Panc1 (cell line): ENCODE measurements at regions not wholly inside any gene's neighbourhood (a gene's known extent, or its start where the extent isn't known, plus 50 kb on each side); places are given as distances from the start of the nearest gene placed in this dataset.

Experiments used
- ATAC-seq: fragments of 200-7000 bp; cut with Tn5 transposase; 2 replicates; pipeline ENCODE4 v1.9.1; 2020; ENCODE audit warnings: mild to moderate bottlenecking, moderate library complexity
- BruUV-seq: library from RNA; stranded (reverse); fragments of 400-500 nt; replicated peaks from 2 replicates; lab custom pipeline; 2021; lab: Mats Ljungman, UMichigan
- CTCF ChIA-PET: fragments of 300-600 bp; sonication (Branson Sonifier 250); formaldehyde crosslinking; loops from one replicate; lab custom pipeline; 2022; ENCODE audit warnings: antibody characterized with exemption; lab: Charles Lee
- POLR2A ChIA-PET: fragments of 300-600 bp; sonication (Branson Sonifier 250); formaldehyde crosslinking; loops from one replicate; lab custom pipeline; 2022; ENCODE audit warnings: antibody characterized with exemption; lab: Charles Lee
- DNase-seq: peaks from one replicate; pipeline ENCODE4 v3.0.0-alpha.2; 2010; ENCODE audit warnings: low read depth, low spot score
- H3K27ac ChIP-seq: 2 replicates; pipeline ENCODE4 v1.5.1; 2011; ENCODE audit warnings: mild to moderate bottlenecking, low read length, inconsistent platforms
- H3K27me3 ChIP-seq: fragments of 200-500 bp; sonication (Bioruptor generic); 2 replicates; pipeline ENCODE4 v1.6.0; 2014; ENCODE audit warnings: low read length, inconsistent platforms; ENCODE audit not compliant: control insufficient read depth, insufficient read depth
- H3K36me3 ChIP-seq: fragments of 200-500 bp; sonication (Bioruptor generic); 2 replicates; pipeline ENCODE4 v1.5.1; 2014; ENCODE audit warnings: inconsistent platforms, mild to moderate bottlenecking, low read length, moderate library complexity; ENCODE audit not compliant: control insufficient read depth, insufficient read depth
- H3K4me1 ChIP-seq: 2 replicates; pipeline ENCODE4 v1.5.1; 2011; ENCODE audit warnings: inconsistent platforms, mild to moderate bottlenecking, low read length, moderate library complexity; ENCODE audit not compliant: control insufficient read depth, insufficient read depth
- H3K4me3 ChIP-seq, 2 experiments: 2 replicates each; pipeline ENCODE4 v1.5.1; 2011 to 2012; ENCODE audit warnings: low read depth in 2 of 2, low read length in 2 of 2, mild to moderate bottlenecking in 2 of 2, inconsistent platforms in 1 of 2, moderate library complexity in 1 of 2
- H3K9me3 ChIP-seq: fragments of 200-500 bp; sonication (Bioruptor generic); 2 replicates; pipeline ENCODE4 v1.5.1; 2014; ENCODE audit warnings: low read depth, mild to moderate bottlenecking, inconsistent platforms, low read length, moderate library complexity; ENCODE audit not compliant: control insufficient read depth, insufficient read depth
- CTCF ChIP-seq: fragments of 450-650 bp; IDR thresholded peaks from 2 replicates; pipeline ENCODE4 v1.5.1; 2017; ENCODE audit warnings: mild to moderate bottlenecking
- POLR2AphosphoS5 ChIP-seq: IDR thresholded peaks from 2 replicates; pipeline ENCODE4 v1.6.1; 2012; ENCODE audit warnings: mild to moderate bottlenecking, low read depth, low read length, moderate library complexity
- REST ChIP-seq, 2 experiments: IDR thresholded peaks; 2 replicates each; pipeline ENCODE4 v1.6.1; 2011 to 2012; ENCODE audit warnings: low read depth in 2 of 2, control low read depth in 1 of 2, low read length in 1 of 2, mild to moderate bottlenecking in 1 of 2, moderate library complexity in 1 of 2; ENCODE audit not compliant: insufficient read depth in 1 of 2
- SIN3A ChIP-seq: IDR thresholded peaks from 2 replicates; pipeline ENCODE4 v1.6.1; 2012; ENCODE audit warnings: low read depth, mild to moderate bottlenecking, low read length, moderate library complexity, borderline replicate concordance; ENCODE audit not compliant: insufficient read depth
- TCF7L2 ChIP-seq: IDR thresholded peaks from 2 replicates; pipeline ENCODE4 v1.6.1; 2011; ENCODE audit warnings: mild to moderate bottlenecking, low read depth, low read length, inconsistent platforms
- in situ Hi-C: cut with HindIII; loops from 2 replicates; pipeline ENCODE4 v1.10.0; 2016; ENCODE audit warnings: low sequenced_read_pairs, low pct_unique_long_range_greater_than_20kb
- intact Hi-C: fragments of 100-400 bp; cut with micrococcal nuclease; formaldehyde crosslinking; loops from one replicate; pipeline ENCODE4 v1.10.0; 2022; ENCODE audit not compliant: unreplicated experiment

DNA sequence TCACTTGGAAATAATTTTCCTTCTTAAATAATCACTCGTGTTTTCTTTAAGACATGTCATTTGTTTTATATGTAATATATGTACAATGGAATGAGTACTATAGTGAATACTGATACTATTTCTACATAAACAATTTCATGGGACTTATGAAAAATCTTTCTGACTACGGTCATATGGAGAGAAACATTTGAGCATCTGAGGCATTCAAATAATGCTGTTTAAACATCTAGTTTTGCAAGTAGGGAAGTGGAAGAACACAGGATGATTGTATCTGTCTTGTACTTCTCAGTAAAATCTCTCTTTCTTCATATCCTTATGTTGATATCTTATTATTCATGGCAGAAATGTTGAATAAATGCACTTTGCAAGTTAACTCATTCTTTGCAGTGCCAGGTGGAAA, 599.5 kb upstream of the KCNMB2 start:
- no peaks in the 10 kb centered on the region; the same call in 1 of the 2 replicates for H3K4me1 ChIP-seq
- no peak overlapping the region for H3K4me3 ChIP-seq
- CTCF ChIA-PET: no interaction called here
- no peaks in the 10 kb centered on the region for H3K9me3 ChIP-seq
- POLR2A ChIA-PET: no interaction called here
- ATAC-seq (no peak), DNase-seq (no peak)
- TF ChIP-seq REST (IDR thresholded peaks at IDR 0.05; ENCODE audit: insufficient read depth in 1 of 2, low read depth in 2 of 2, low read length in 1 of 2) (no peak), CTCF (no peak), SIN3A (no peak), POLR2AphosphoS5 (no peak), TCF7L2 (no peak)
- intact Hi-C loops: no loop called here
- BruUV-seq: no TSS peak
- in situ Hi-C loops: no loop called here
- H3K27ac ChIP-seq: no peak overlapping the region
- H3K27me3 ChIP-seq: no peaks in the 10 kb centered on the region
- no peaks in the 10 kb centered on the region for H3K36me3 ChIP-seq

GRCh38 chr3:177942911-177943310, 593.3 kb upstream of the KCNMB2 start:
- BruUV-seq: no TSS peak
- DNase-seq (no peak), ATAC-seq (no peak)
- intact Hi-C loops: no loop called here
- TF ChIP-seq TCF7L2 (no peak), POLR2AphosphoS5 (no peak), SIN3A (no peak), CTCF (no peak), REST (IDR thresholded peaks at IDR 0.05; ENCODE audit: insufficient read depth in 1 of 2, low read depth in 2 of 2, low read length in 1 of 2) (no peak)
- no peaks in the 10 kb centered on the region for H3K9me3 ChIP-seq
- H3K4me3 ChIP-seq: no peak overlapping the region
- no peak overlapping the region for H3K27ac ChIP-seq
- H3K4me1 ChIP-seq: no peaks in the 10 kb centered on the region
- no peaks in the 10 kb centered on the region for H3K36me3 ChIP-seq
- ChIA-PET CTCF (no interaction called here), POLR2A (no interaction called here)
- in situ Hi-C loops: no loop called here
- no peaks in the 10 kb centered on the region for H3K27me3 ChIP-seq
